Right lobe of liver (tissue), 6 donors: ENCODE measurements at regions not wholly inside any gene's neighbourhood (a gene's known extent, or its start where the extent isn't known, plus 50 kb on each side); places are given as distances from the start of the nearest gene placed in this dataset.

Source experiments
- ATAC-seq, 4 donors: fragments of 200-7000 bp; cut with Tn5 transposase; one replicate each; pipeline ENCODE4 v1.9.1; 2020; ENCODE audit warnings: mild to moderate bottlenecking in 4 of 4, moderate library complexity in 4 of 4
- DNase-seq, 3 donors: peaks; one replicate each; pipeline ENCODE4 v3.0.0-alpha.2; 2020
- H3K27ac ChIP-seq, 3 donors: fragments of 200-600 bp; one replicate each; pipeline ENCODE4 v1.8.0; 2022
- H3K27me3 ChIP-seq, 2 donors: fragments of 200-600 bp; one replicate each; pipeline ENCODE4 v1.8.0; 2022
- H3K36me3 ChIP-seq, 4 donors: fragments of 200-600 bp; sonication (generic) in 1 of 4; one replicate each; pipeline versions ENCODE4 v1.5.1 to v1.8.0; 2017 to 2022; ENCODE audit warnings: control low read depth in 1 of 4
- H3K4me1 ChIP-seq, 4 donors: fragments of 200-600 bp; sonication (generic) in 1 of 4; one replicate each; pipeline versions ENCODE4 v1.5.1 to v1.8.0; 2017 to 2022; ENCODE audit warnings: control low read depth in 1 of 4
- H3K4me3 ChIP-seq, 3 donors: fragments of 200-600 bp; one replicate each; pipeline ENCODE4 v1.8.0; 2022
- H3K9me3 ChIP-seq, 4 donors: fragments of 200-600 bp; sonication (generic) in 1 of 4; one replicate each; pipeline versions ENCODE4 v1.5.1 to v1.8.0; 2017 to 2022; ENCODE audit warnings: control low read depth in 1 of 4
- POLR2A ChIP-seq: fragments of 450-650 bp; IDR thresholded peaks from one replicate; pipeline ENCODE4 v1.6.1; 2017; ENCODE audit warnings: antibody characterized with exemption, mild to moderate bottlenecking
- WGBS: methylation state at CpG from one replicate; pipeline ENCODE4 v1.1.6; 2018; ENCODE audit warnings: low coverage, low lambda C conversion rate; ENCODE audit not compliant: insufficient coverage; ENCODE audit errors: missing lambda C conversion rate; 5-methylcytosine and 5-hydroxymethylcytosine counted together
- intact Hi-C, 2 donors: fragments of 100-400 bp; cut with DNase I; formaldehyde crosslinking; loops; one replicate each; pipeline versions ENCODE4 v1.11.2 to v1.14.1; 2022
- TF ChIP-seq, protein P1 (sequence below), 4 donors: fragments of 200-600 bp in 3 of 4; fragments of 450-650 bp in 1 of 4; IDR thresholded peaks; one replicate each; pipeline versions ENCODE4 v1.5.1 to v1.8.0; 2016 to 2022; ENCODE audit warnings: antibody characterized with exemption in 4 of 4, mild to moderate bottlenecking in 2 of 4
- donor health status: DM: no; HTN: yes; CAD: no.
- donor health status: DM: no; HTN: no; CAD: no.
- donor health status: DM: no; HTN: no; CAD: no.
- donor health status: DM: no; HTN: yes; CAD: no.
- donor health status: DM: no; HTN: yes; CAD: no.

DNA sequence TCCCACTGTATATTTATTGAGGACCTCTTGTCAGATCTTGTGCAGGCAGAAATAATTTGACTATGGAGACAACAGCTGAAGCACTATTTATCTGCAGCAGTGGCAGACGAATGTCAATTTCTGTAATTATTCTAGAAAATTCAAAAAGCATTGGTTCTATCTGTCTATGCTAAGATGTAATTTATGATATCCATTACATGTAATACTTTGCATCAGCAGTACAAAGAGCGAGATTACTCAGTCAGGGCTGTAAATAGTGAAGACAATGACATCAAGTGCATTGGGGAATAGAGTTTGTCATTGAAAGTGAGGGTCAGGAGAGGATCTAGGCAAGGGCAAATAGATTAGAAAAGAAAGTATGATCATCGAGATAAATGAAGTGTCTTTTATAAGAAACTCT, 508.2 kb downstream of the ZWINT start:
- H3K9me3 ChIP-seq: no peaks in the 10 kb centered on the region
- H3K4me1 ChIP-seq: no peaks in the 10 kb centered on the region
- DNase-seq (no peak), ATAC-seq (no peak)
- intact Hi-C loops: no loop called here
- no peak overlapping the region for H3K4me3 ChIP-seq
- 41% methylated on average over 3 of the region's 3 CpGs for WGBS
- H3K27me3 ChIP-seq: no peaks in the 10 kb centered on the region
- no peaks in the 10 kb centered on the region for H3K36me3 ChIP-seq
- no peak overlapping the region for H3K27ac ChIP-seq
- TF ChIP-seq, protein P1, sequence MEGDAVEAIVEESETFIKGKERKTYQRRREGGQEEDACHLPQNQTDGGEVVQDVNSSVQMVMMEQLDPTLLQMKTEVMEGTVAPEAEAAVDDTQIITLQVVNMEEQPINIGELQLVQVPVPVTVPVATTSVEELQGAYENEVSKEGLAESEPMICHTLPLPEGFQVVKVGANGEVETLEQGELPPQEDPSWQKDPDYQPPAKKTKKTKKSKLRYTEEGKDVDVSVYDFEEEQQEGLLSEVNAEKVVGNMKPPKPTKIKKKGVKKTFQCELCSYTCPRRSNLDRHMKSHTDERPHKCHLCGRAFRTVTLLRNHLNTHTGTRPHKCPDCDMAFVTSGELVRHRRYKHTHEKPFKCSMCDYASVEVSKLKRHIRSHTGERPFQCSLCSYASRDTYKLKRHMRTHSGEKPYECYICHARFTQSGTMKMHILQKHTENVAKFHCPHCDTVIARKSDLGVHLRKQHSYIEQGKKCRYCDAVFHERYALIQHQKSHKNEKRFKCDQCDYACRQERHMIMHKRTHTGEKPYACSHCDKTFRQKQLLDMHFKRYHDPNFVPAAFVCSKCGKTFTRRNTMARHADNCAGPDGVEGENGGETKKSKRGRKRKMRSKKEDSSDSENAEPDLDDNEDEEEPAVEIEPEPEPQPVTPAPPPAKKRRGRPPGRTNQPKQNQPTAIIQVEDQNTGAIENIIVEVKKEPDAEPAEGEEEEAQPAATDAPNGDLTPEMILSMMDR (IDR thresholded peaks at IDR 0.05): no peak
- no peak for TF ChIP-seq POLR2A

DNA sequence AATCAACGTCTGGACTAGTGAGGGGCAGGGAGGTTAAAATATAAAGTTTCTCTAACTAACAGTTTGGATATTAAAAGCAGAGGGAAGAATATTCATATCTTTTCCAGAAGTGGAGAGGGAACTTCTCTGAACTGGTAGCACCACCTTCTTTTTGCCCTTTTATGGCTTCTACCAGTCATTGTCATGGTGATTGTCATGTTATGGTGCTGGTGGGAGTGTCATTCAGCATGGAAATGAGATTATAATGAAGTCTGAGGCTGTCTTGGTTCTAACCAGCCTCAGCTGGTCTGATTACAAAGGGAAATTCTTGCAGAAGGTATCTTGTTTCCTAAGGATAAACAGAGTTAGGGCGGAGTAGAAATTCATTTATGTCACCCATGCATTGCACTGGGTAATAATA, 523.8 kb downstream of the ZWINT start:
- ATAC-seq (no peak), DNase-seq (no peak)
- no peaks in the 10 kb centered on the region for H3K9me3 ChIP-seq
- intact Hi-C loops: no loop called here
- no peak for TF ChIP-seq POLR2A
- TF ChIP-seq, protein P1 (IDR thresholded peaks at IDR 0.05): no peak
- H3K27ac ChIP-seq: no peak overlapping the region
- no peaks in the 10 kb centered on the region for H3K27me3 ChIP-seq
- no peaks in the 10 kb centered on the region for H3K4me1 ChIP-seq
- no peaks in the 10 kb centered on the region for H3K36me3 ChIP-seq
- H3K4me3 ChIP-seq: no peak overlapping the region
- 83% methylated on average over 1 of the region's 2 CpGs for WGBS

DNA sequence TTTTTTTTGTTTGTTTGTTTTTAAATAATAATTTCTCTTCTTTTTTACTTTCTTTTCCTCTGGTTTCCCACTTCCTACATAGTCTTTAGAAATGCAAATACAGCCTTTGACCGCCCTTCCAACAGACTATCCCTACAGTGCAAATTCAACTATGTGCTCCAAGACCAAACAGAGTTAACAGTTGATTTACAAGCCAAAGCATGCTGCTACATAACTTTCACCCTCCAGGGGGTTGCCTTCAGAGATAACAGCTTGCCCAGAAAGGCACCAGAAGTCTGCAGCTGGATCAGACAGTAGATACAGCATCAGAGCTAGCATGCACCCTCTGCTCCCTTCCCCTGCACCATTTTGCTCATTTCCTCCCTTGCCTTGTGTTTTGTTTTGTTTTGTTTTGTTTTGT, 539.0 kb downstream of the ZWINT start:
- intact Hi-C loops: no loop called here
- Histone ChIP-seq H3K4me1 (no peaks in the 10 kb centered on the region), H3K4me3 (no peak overlapping the region), H3K27ac (no peak overlapping the region), H3K27me3 (no peaks in the 10 kb centered on the region), H3K36me3 (no peaks in the 10 kb centered on the region), H3K9me3 (no peaks in the 10 kb centered on the region)
- ATAC-seq (no peak), DNase-seq (no peak)
- TF ChIP-seq POLR2A: no peak
- TF ChIP-seq, protein P1 (IDR thresholded peaks at IDR 0.05): no peak
- 33% methylated on average over 1 of the region's 1 CpG for WGBS

DNA sequence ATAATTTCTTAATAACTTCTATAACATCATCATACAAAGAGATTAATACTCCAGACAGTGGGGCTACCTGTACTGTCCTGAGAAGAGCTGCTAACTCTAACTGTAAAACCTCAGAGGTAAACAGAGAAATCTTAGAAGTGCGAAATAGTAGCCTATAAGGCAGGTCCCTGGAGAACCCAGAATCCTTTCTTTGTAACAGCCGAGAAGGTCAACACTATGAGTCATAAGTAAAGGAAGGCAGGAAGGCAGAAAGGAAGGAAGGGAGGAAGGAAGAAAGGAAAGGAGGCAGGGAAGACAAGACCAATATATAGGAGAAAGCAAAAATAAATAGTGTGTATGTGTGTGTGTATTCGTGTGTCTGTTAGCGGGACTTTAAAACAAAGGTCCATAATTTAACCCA, 540.6 kb downstream of the ZWINT start:
- no peak overlapping the region for H3K27ac ChIP-seq
- H3K4me3 ChIP-seq: no peak overlapping the region
- TF ChIP-seq, protein P1 (IDR thresholded peaks at IDR 0.05): no peak
- no peak for TF ChIP-seq POLR2A
- H3K4me1 ChIP-seq: no peaks in the 10 kb centered on the region
- no peaks in the 10 kb centered on the region for H3K36me3 ChIP-seq
- DNase-seq (no peak), ATAC-seq (no peak)
- H3K27me3 ChIP-seq: no peaks in the 10 kb centered on the region
- no peaks in the 10 kb centered on the region for H3K9me3 ChIP-seq
- WGBS: 60% methylated on average over 4 of the region's 4 CpGs
- intact Hi-C loops: no loop called here

DNA sequence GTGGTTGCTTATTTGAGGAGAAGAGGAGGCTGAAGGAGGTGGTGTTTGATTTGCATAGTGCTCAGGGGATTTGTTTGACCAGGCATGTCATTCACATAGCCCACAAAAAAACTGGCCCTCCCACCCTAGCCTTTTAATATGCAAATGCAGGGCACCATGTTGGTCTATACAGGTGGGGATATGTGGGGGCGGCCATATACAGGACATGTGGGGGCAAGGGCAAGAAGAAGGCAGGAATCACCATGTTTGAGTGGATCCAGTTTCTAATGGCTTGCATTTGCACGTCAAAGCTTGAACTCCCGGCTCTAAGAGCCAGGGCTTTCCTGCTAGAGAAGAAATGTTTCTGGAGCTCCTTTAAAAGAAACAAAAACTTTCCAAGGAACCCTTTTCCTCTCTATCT, 541.0 kb downstream of the ZWINT start:
- WGBS: 74% methylated on average over 3 of the region's 3 CpGs
- Histone ChIP-seq H3K27me3 (no peaks in the 10 kb centered on the region), H3K27ac (no peak overlapping the region), H3K36me3 (no peaks in the 10 kb centered on the region), H3K4me1 (no peaks in the 10 kb centered on the region), H3K4me3 (no peak overlapping the region), H3K9me3 (no peaks in the 10 kb centered on the region)
- intact Hi-C loops: no loop called here
- TF ChIP-seq, protein P1 (IDR thresholded peaks at IDR 0.05): no peak
- no peak for TF ChIP-seq POLR2A
- no peak for ATAC-seq
- no peak for DNase-seq
